Activated B cell treated with CpG ODN at 0.5 μM for 24 hours (primary cell): ENCODE measurements at regions not wholly inside any gene's neighbourhood (a gene's known extent, or its start where the extent isn't known, plus 50 kb on each side); places are given as distances from the start of the nearest gene placed in this dataset.

Source experiments
- ATAC-seq: fragments of 200-7000 bp; cut with Tn5 transposase; one replicate; pipeline ENCODE4 v1.10.0; 2021; ENCODE audit warnings: low read depth, mild to moderate bottlenecking, moderate library complexity
- CTCF ChIA-PET: fragments of 350-600 bp; sonication (Branson Sonifier 250); formaldehyde crosslinking; loops from one replicate; lab custom pipeline; 2021; ENCODE audit warnings: antibody characterized with exemption; lab: Charles Lee
- POLR2A ChIA-PET: fragments of 350-600 bp; sonication (Branson Sonifier 250); formaldehyde crosslinking; loops from one replicate; lab custom pipeline; 2021; ENCODE audit warnings: antibody characterized with exemption; lab: Charles Lee
- DNase-seq: peaks from one replicate; pipeline ENCODE4 v3.0.0; 2022
- H3K27ac Mint-ChIP-seq: one replicate; pipeline ENCODE4 v1.8.0; 2020; ENCODE audit warnings: mixed read lengths
- H3K27me3 Mint-ChIP-seq: one replicate; pipeline ENCODE4 v1.8.0; 2021; ENCODE audit warnings: mixed read lengths
- H3K36me3 Mint-ChIP-seq: one replicate; pipeline ENCODE4 v1.8.0; 2021; ENCODE audit warnings: low read depth, mixed read lengths
- H3K4me1 Mint-ChIP-seq: one replicate; pipeline ENCODE4 v1.8.0; 2021; ENCODE audit warnings: mixed read lengths
- H3K4me3 Mint-ChIP-seq: one replicate; pipeline ENCODE4 v1.8.0; 2020; ENCODE audit warnings: mild to moderate bottlenecking, mixed read lengths
- H3K9me3 Mint-ChIP-seq: one replicate; pipeline ENCODE4 v1.8.0; 2020; ENCODE audit warnings: mixed read lengths
- CTCF ChIP-seq: fragments of 200-600 bp; IDR thresholded peaks from one replicate; pipeline ENCODE4 v1.8.0; 2022; ENCODE audit warnings: antibody characterized with exemption, mild to moderate bottlenecking
- intact Hi-C: fragments of 100-400 bp; cut with micrococcal nuclease; formaldehyde crosslinking; loops from one replicate; pipeline ENCODE4 v1.15.1; 2024

GRCh38 chr6:129929433-129929832, 68.3 kb upstream of the TMEM244 start:
- CTCF ChIA-PET, result no interaction called here
- DNase-seq, result no peak
- no peaks in the 10 kb centered on the region for H3K9me3 Mint-ChIP-seq
- ATAC-seq, result no peak
- no peak overlapping the region for H3K27ac Mint-ChIP-seq
- TF ChIP-seq CTCF, result no peak
- H3K4me3 Mint-ChIP-seq, result no peak overlapping the region
- H3K4me1 Mint-ChIP-seq, result no peaks in the 10 kb centered on the region
- no peaks in the 10 kb centered on the region for H3K36me3 Mint-ChIP-seq
- POLR2A ChIA-PET, result no interaction called here
- no peaks in the 10 kb centered on the region for H3K27me3 Mint-ChIP-seq
- intact Hi-C loops, result no loop called here

DNA sequence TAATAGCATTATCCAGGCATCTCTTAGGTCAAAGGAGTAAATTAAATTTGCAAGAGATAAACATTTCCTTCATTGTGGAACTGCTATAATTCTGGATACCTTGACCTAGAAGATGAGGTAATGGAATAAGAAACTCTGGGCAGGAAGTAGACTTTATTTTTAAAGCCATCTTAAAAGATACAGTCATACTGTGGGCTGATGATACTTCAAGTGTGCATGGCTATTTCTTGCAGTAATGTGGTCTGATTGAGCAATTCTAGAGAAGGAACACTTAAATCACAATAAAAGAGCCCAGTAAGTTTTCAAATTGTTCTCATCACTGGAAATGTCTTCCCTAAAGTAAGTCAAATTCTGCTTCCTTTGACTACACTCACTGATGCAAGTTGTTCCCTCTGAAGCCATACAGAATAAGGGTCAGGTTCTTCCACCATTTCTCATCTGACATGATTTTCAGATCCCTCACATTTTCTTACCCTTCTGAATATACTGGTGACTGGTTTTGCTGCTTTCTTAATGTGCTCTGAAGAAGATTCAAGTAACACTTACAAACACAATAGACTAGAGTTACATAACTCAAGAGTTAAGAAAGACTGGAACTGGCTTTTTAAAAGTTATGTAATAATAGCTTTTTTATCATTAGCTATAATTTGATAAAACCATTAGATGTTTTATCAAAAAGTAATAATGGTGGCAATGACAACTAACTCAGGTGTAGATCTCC, 62.6 kb upstream of the TMEM244 start:
- ATAC-seq, result no peak
- CTCF ChIA-PET, result no interaction called here
- Mint-ChIP-seq H3K36me3 (no peaks in the 10 kb centered on the region), H3K4me3 (no peak overlapping the region), H3K9me3 (no peaks in the 10 kb centered on the region), H3K27me3 (no peaks in the 10 kb centered on the region), H3K4me1 (no peaks in the 10 kb centered on the region), H3K27ac (no peak overlapping the region)
- no peak for DNase-seq
- POLR2A ChIA-PET, result no interaction called here
- no peak for TF ChIP-seq CTCF
- intact Hi-C loops, result no loop called here

- Mint-ChIP-seq H3K36me3 (no peaks in the 10 kb centered on the region), H3K4me1 (peaks cover 5% of the 10 kb centered on the region), H3K9me3 (no peaks in the 10 kb centered on the region), H3K27ac (no peak overlapping the region), H3K4me3 (no peak overlapping the region), H3K27me3 (no peaks in the 10 kb centered on the region)
- intact Hi-C loops, result no loop called here
- ChIA-PET POLR2A (no interaction called here), CTCF (no interaction called here)
- ATAC-seq, result no peak
- no peak for TF ChIP-seq CTCF
- no peak for DNase-seq
Measured at GRCh38 chr6:129921169-129921817, 60.2 kb upstream of the TMEM244 start.

- ATAC-seq, result no peak
- no peak for DNase-seq
- Mint-ChIP-seq H3K36me3 (no peaks in the 10 kb centered on the region), H3K9me3 (peaks cover 3% of the 10 kb centered on the region), H3K27me3 (no peaks in the 10 kb centered on the region), H3K4me3 (no peak overlapping the region), H3K27ac (no peak overlapping the region), H3K4me1 (peaks cover 5% of the 10 kb centered on the region)
- intact Hi-C loops, result no loop called here
- POLR2A ChIA-PET, result no interaction called here
- CTCF ChIA-PET, result no interaction called here
- TF ChIP-seq CTCF, result no peak
Measured at GRCh38 chr6:129920103-129920798, 59.1 kb upstream of the TMEM244 start.

DNA sequence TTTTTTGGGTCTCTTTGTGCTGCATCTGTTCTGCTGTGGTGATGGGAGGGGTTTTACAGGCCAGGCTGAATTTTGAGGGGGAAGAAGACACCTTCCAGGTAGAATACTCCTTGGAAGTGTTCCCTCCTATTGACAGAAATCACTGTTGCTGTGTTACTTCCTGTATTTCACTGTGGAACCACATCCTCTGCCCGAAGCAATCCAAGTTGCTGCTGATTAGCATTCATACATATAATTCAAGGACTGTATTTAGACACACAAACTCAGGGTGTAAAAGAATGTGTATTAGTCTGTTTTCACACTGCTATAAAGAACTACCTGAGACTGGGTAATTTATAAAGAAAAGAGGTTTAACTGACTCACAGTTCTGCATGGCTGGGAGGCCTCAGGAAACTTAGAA, 50.6 kb upstream of the TMEM244 start:
- Mint-ChIP-seq H3K9me3 (peaks cover 3% of the 10 kb centered on the region), H3K27ac (no peak overlapping the region), H3K27me3 (no peaks in the 10 kb centered on the region), H3K36me3 (no peaks in the 10 kb centered on the region), H3K4me3 (no peak overlapping the region), H3K4me1 (no peaks in the 10 kb centered on the region)
- POLR2A ChIA-PET, result no interaction called here
- intact Hi-C loops, result no loop called here
- CTCF ChIA-PET, result no interaction called here
- ATAC-seq (no peak), DNase-seq (no peak)
- no peak for TF ChIP-seq CTCF
